ENCODE measurements at regions not wholly inside any gene's neighbourhood (a gene's known extent, or its start where the extent isn't known, plus 50 kb on each side); places are given as distances from the start of the nearest gene placed in this dataset.
A peak's percentile ranks its signal among the peaks of the same experiment; 100 is the strongest.

DNA sequence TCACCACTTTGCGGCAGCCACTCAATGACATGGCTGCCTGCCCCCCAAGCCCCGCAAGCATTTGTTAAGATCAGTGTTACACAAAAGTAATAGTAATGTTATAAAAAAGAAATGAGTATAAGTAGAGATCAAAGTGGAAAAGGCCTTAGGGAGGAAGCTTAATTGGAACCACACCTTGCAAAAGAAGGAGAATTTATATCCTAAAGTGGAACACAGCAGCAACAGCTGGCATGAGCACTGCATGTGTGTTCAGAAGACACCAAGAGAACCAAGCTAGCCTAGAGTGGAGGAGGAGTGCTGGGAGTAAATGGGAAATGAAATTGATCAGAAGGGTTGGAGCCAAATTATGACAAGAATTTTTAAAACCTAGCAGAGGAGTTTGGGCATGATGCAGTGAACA, 73.1 kb upstream of the STK17B start:
- H3K27me3 ChIP-seq (ENCODE audit: control insufficient read depth, insufficient read depth, low read length), result no peaks in the 10 kb centered on the region
- intact Hi-C loops (cut with micrococcal nuclease), result loop anchor here (5.0 kb wide), 2 partner anchors 33 to 587 kb away; partner anchors contain the start of gene SLC39A10
- Mint-ChIP-seq H3K27ac (no peak overlapping the region), H3K4me1 (peaks cover 41 to 65% of the 10 kb centered on the region in 2 donors), H3K4me3 (no peak overlapping the region), H3K9me3 (peaks cover 0 to 4% of the 10 kb centered on the region in 2 donors), H3K36me3 (no peaks in the 10 kb centered on the region), H3K27me3 (ENCODE audit: low read depth in 2 of 2) (no peaks in the 10 kb centered on the region)
- no peaks in the 10 kb centered on the region for H3K36me3 ChIP-seq (ENCODE audit: control insufficient read depth, insufficient read depth, low read length)
- H3K4me1 ChIP-seq (ENCODE audit: control insufficient read depth, insufficient read depth, low read length), result peaks cover 35% of the 10 kb centered on the region
- TF ChIP-seq, protein P1, sequence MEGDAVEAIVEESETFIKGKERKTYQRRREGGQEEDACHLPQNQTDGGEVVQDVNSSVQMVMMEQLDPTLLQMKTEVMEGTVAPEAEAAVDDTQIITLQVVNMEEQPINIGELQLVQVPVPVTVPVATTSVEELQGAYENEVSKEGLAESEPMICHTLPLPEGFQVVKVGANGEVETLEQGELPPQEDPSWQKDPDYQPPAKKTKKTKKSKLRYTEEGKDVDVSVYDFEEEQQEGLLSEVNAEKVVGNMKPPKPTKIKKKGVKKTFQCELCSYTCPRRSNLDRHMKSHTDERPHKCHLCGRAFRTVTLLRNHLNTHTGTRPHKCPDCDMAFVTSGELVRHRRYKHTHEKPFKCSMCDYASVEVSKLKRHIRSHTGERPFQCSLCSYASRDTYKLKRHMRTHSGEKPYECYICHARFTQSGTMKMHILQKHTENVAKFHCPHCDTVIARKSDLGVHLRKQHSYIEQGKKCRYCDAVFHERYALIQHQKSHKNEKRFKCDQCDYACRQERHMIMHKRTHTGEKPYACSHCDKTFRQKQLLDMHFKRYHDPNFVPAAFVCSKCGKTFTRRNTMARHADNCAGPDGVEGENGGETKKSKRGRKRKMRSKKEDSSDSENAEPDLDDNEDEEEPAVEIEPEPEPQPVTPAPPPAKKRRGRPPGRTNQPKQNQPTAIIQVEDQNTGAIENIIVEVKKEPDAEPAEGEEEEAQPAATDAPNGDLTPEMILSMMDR (IDR thresholded peaks at IDR 0.05), result no peak
- ATAC-seq, result no peak
- H3K27ac ChIP-seq (ENCODE audit: low read length), result no peak overlapping the region
- no peak overlapping the region for H3K4me3 ChIP-seq (ENCODE audit: low read length)
- 100% methylated on average over 2 of the region's 2 CpGs for WGBS (ENCODE audit: insufficient coverage)
- DNase-seq, result no peak
- H3K9me3 ChIP-seq (ENCODE audit: control insufficient read depth, insufficient read depth, low read length), result no peaks in the 10 kb centered on the region

DNA sequence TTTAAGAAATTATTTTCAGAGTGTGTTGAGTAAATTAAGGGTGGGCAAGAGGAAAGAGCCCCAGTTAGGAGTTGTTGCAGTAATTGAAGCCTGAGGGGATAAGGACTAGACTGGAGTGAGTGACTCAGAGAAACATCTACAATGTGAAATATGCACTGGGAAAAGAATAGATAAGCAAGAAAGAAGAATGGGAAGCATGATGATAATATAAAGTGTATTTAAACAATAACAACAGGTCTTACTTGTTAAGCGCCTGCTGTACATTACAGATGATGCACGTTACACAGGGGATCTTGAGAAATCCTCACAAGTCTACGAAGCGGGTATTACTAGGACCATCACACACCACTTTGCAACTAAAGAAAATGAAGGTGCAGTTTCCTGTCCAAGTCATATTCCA, 73.6 kb upstream of the STK17B start:
- peaks cover 40 to 65% of the 10 kb centered on the region in 2 donors for H3K4me1 Mint-ChIP-seq
- H3K4me1 ChIP-seq (ENCODE audit: control insufficient read depth, insufficient read depth, low read length), result peaks cover 32% of the 10 kb centered on the region
- DNase-seq (no peak), ATAC-seq (no peak)
- no peaks in the 10 kb centered on the region for H3K9me3 ChIP-seq (ENCODE audit: control insufficient read depth, insufficient read depth, low read length)
- H3K27me3 ChIP-seq (ENCODE audit: control insufficient read depth, insufficient read depth, low read length), result no peaks in the 10 kb centered on the region
- H3K27me3 Mint-ChIP-seq (ENCODE audit: low read depth in 2 of 2), result no peaks in the 10 kb centered on the region
- H3K36me3 Mint-ChIP-seq, result no peaks in the 10 kb centered on the region
- H3K27ac Mint-ChIP-seq, result peak overlapping the region in 1 of 2 donors; percentile 4
- TF ChIP-seq, protein P1 (IDR thresholded peaks at IDR 0.05), result no peak
- no peak overlapping the region for H3K4me3 Mint-ChIP-seq
- peaks cover 0 to 4% of the 10 kb centered on the region in 2 donors for H3K9me3 Mint-ChIP-seq
- intact Hi-C loops (cut with micrococcal nuclease), result loop anchor here (5.0 kb wide), 2 partner anchors 32 to 588 kb away; partner anchors contain the start of gene SLC39A10
- no peak overlapping the region for H3K4me3 ChIP-seq (ENCODE audit: low read length)
- no peak overlapping the region for H3K27ac ChIP-seq (ENCODE audit: low read length)
- WGBS (ENCODE audit: insufficient coverage), result 100% methylated on average over 4 of the region's 4 CpGs
- no peaks in the 10 kb centered on the region for H3K36me3 ChIP-seq (ENCODE audit: control insufficient read depth, insufficient read depth, low read length)

DNA sequence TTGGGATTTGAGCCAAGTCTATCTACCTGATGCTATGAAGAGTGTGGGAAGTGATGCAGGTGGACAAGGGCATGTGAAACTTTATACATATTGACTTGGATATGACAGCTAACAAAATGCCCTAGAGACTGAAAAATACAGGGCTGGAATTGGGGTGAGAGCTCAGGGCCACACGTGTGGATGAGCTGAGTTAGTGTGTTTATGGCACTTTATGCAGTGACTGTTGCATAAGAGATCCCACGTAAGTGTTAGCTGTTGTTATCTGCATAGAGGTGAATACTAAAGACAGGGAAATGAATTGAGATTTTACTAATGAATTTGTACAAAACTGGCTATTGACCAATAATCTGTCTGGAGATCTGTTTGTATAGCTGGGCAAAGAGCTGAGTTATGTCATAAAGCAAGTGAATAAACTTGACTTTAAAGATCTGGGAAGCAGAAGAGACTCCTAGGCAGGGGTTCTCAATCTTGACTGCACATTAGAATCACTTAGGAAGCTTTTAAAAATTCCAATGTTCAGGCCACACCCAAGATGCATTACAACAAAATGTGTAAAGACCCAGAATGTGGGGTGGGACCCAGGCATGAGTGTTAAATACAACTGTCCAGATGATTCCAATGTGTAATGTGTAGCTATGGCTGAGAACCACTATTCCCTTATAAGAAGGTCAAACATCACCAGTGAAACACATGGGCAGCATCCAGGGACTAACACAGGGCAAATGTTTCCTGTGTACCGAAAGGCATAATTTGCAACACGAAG, 74.2 kb upstream of the STK17B start:
- Histone ChIP-seq H3K27me3 (ENCODE audit: control insufficient read depth, insufficient read depth, low read length) (no peaks in the 10 kb centered on the region), H3K4me3 (ENCODE audit: low read length) (no peak overlapping the region), H3K36me3 (ENCODE audit: control insufficient read depth, insufficient read depth, low read length) (no peaks in the 10 kb centered on the region), H3K27ac (ENCODE audit: low read length) (no peak overlapping the region), H3K4me1 (ENCODE audit: control insufficient read depth, insufficient read depth, low read length) (peaks cover 33% of the 10 kb centered on the region), H3K9me3 (ENCODE audit: control insufficient read depth, insufficient read depth, low read length) (no peaks in the 10 kb centered on the region)
- ATAC-seq, result no peak
- Mint-ChIP-seq H3K36me3 (no peaks in the 10 kb centered on the region), H3K4me3 (no peak overlapping the region), H3K27me3 (ENCODE audit: low read depth in 2 of 2) (no peaks in the 10 kb centered on the region), H3K9me3 (peaks cover 0 to 4% of the 10 kb centered on the region in 2 donors), H3K4me1 (peaks cover 40 to 63% of the 10 kb centered on the region in 2 donors), H3K27ac (peak overlapping the region in 1 of 2 donors; percentile 4)
- no peak for DNase-seq
- TF ChIP-seq, protein P1 (IDR thresholded peaks at IDR 0.05), result no peak
- 89% methylated on average over 4 of the region's 4 CpGs for WGBS (ENCODE audit: insufficient coverage)
- intact Hi-C loops (cut with micrococcal nuclease), result no loop called here
